Ammon's horn (tissue), 1 donor: ENCODE measurements at regions not wholly inside any gene's neighbourhood (a gene's known extent, or its start where the extent isn't known, plus 50 kb on each side); places are given as distances from the start of the nearest gene placed in this dataset.

Source experiments
- DNase-seq: peaks from one replicate; pipeline ENCODE4 v3.0.0-alpha.2; 2016; ENCODE audit warnings: low spot score

DNA sequence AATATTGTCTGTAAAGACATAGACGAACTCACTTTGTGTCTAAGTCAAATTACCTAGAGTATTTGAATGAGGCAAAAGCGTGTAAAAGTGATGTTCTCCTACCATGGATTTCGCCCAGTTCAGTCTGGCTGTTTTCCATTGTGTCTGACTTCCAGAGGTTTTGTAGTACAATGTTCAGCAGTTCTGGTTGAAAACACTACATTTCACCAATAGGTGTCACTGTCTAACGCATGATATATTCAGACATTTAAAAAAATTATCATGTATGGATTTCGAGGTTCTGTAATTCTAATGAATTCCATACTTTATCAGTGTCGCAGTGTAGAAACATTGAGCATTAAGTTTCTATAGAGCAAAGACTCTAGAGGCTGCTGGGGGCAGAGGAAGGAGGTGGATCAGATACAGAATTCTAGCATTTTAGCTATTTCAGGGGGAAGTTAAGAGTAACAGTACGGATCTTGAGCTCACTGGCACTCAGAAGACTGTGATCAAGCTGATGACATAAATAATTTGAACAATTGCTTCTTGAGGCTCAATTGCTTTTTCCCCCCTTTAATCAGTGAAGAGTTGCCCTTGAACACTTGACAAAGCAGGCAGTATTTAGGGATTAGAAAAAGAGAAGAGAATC is 196.9 kb upstream of the RHOBTB1 start:
- DNase-seq, result peak; percentile 86

DNA sequence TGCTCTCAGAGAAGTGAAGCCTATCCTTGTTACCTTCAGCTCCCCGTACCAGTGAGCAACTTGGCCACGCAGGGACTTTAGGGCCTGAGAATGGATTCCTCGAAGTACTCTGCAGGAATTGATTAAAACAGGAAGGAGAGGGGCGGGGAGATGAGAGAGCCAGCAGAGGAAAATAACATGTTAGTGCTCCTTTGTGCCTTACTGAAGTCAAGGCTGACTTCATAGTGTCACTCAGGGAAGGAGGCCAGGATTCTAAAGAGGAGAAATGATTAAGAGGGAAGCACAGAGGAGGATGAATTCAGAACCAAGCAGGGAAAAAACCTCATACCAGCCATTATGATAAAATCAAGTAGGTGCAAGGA is 195.6 kb upstream of the RHOBTB1 start:
- no peak for DNase-seq

DNA sequence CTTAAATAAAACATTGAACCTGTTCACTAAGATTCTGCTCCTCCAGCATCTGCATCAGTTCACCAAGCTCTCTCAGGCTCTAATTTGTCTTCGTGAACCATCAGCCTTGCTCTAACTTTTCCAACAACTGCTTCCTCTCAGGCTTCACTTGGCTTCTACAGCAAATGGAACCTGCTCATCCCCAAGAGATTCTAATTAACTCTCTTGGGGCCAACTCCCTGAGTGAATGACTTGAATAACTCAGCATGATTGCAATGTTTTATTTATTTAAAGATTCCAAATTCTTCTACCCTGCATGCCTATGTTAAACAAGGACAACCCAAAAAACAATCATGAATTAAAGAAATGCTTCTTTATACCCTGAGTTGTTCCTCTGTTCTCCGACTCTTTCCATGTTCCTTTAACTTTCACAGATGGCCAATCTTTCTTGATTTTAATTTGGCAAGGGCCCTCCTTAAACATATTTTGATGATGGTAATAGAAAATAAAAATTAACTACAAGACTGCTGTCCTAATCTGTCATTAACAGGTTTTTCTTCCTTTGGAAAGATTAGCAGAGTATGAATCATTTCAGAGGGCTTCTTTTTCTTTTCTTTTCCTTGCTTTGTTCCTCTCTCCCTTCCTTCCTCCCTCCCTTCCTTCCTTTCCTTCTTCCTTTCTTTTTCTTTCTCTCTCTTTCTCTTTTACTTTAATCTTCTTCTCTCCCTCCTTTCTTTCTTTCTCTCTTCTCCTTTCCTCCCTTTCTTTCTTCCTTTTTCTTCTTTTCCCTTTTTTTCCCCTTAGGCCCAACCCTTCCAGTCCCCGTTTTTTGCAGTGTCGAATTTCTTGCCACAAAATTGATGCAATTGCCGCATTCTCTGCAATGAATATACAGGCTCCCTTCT is 195.0 kb upstream of the RHOBTB1 start:
- DNase-seq, result no peak

DNA sequence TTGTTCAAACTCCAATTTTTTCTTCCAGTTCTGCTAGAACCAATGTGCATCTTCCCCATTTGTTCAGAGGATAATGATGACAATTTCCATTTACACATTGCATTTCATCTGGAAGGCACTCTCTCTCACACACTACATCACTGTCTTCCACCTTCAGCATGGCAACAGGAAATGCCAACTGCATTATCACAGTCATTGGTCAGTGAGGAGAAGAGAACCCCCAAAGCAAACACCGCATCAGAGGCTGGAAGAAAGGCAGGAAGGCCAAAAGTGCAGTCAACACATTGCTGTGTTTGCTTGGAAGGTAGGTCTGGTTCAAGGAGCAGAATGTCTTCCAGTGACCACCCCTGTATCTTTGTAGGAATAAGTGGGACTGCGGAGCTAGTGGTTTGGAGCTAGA is 192.2 kb upstream of the RHOBTB1 start:
- no peak for DNase-seq

DNA sequence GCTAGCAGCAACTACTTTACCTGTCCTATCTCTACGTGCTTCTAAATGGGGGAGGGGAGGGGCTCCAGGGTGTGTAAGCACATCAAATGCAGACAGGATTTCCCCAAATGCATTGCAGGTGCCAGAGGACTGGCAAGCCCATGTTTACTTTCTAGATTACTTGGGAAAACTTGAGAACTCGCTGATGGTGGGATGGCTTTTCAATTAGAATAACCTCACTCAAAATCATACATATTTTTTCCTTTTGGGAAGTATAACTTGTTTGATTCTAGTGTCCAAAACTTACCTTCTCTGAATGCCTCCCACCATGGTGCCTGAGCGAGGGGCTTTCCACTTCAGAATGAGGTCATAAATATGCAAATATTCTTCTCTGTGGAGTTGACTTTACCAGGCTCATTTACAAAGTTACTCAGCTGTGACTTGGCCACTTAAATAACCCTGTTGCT is 191.3 kb upstream of the RHOBTB1 start:
- no peak for DNase-seq

DNA sequence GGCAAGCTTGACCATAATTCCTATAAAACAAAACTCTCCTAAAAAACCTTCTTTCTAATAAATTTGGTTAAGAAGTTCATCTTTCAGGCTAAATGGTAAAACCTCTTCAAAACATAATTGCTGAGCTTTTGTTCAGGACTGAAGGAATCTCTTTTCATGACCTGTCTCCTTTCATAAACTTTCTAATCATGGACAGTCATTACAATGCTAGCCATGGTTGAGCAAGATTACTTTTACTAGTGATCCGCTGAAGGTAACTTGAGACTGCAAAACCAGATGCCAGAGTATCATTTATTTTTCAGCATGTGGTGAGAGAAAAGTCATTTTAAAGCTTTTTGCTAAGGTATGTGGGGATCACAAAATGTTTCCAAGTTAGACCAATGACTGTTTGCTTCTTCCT is 186.4 kb upstream of the RHOBTB1 start:
- DNase-seq, result no peak

DNA sequence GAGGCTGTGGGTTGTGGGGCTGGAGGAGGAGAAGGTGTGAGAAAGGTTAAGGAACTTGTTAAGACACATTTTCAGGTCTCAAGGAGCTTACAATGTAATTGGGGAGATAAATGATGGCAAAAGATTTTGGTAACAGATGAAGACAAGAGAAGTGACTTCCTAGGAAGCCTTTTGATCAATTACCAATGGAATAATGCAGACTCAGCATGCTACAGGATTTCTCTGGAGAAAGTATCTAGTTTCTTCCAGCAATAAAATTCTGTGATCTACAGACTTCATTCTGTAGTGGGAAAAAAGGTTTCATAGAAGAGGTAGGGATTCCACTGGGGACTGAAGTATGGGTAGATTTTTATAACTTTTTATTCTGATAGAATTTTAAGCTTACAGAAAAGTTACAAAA is 184.2 kb upstream of the RHOBTB1 start:
- DNase-seq, result no peak

DNA sequence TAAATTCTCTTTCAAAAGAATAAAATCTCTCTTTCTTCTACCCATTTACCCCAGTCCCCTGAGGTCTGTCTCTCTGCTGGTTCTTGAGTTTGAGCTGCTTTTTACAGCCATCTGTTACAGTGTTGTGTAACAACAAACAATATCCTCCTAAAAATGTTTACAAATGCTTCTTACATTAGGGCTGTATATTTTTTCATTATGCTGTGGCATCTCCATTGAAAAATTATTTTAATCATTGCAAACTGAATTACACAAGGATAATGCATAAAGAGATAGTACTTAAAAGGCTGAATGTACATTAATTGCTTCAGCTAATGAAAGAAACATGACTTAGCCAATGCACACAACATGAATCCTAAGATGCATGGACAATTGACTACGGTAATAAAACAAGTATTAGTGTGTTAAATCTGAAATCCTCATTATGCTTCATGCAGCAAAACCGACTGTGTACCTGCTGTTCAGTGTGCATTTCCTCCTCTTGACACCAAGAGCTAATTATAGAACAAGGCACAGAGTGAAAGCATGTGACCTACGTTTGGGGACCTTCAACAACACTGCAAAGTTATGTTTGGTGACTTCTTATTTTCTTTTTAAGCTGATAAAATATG is 181.7 kb upstream of the RHOBTB1 start:
- DNase-seq, result no peak

DNA sequence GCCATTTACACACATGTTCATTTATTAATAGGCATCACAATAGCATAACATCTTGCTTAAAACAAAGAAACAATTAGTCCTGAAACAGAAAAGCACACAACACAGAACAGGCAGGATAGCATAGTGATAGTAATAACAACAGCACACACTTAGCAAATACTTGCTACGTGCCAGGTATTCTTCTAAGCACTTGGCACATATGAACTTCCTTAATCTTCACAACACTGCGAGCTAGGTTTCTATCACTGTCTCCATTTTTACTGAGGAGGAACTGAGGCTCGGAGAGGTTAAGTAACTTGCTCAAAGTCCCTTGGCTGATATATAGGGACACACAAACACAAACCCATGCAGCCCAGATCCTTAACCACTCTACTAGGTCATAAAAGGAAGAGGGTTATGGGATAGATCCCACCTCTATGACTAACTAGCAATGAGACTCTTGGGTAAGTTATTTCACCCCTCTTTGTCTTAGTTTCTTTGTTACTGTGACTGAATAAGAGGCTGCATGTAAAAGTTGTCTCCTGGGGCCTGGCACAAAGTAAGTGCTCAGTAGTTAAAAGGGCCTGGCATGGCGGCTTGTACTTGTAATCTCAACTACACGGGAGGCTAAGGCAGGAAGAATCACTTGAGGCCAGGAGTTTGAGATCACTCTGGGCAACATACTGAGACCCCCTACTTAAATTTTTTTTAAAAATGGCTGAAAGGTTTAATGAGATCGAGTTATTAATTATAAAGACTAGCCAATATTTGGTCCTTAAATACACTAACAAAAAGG is 181.0 kb upstream of the RHOBTB1 start:
- DNase-seq, result no peak

DNA sequence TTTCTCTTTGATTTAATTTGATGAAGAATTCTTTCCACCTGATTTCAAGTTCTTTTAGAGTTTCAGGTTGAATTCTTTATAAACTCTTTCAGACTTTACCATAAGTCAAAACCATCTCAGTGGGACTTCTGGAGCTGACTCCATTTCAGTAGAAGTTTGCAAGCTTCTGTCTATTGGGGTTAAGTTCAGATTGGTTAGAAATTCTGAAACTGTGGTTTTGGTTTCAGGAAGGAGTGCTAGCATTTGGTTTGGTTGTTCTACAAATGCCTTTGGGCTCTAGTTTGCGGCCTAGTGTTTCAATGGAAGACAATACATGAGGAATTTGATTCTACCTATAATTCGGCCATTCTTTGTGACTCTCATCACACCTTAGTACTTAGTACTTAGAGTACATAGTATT is 176.8 kb upstream of the RHOBTB1 start:
- no peak for DNase-seq

DNA sequence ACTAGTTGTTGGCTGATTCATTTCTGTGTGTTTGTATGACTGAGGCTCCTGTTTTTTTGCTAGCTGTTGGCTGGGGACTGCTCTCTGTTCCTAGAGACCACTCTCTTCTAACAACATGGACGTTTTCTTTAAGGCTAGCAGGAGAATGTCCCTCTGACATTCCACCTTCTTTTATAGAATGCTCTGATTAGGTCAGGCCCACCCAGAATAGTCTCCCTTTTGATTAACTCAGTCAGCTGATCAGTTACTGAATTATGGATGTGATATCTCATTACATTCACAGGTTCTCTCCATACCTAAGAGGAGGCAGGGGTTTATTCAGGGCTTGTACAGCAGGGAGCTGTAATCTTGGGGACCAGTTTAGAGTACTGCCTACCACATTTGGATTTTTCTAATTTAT is 175.6 kb upstream of the RHOBTB1 start:
- no peak for DNase-seq

DNA sequence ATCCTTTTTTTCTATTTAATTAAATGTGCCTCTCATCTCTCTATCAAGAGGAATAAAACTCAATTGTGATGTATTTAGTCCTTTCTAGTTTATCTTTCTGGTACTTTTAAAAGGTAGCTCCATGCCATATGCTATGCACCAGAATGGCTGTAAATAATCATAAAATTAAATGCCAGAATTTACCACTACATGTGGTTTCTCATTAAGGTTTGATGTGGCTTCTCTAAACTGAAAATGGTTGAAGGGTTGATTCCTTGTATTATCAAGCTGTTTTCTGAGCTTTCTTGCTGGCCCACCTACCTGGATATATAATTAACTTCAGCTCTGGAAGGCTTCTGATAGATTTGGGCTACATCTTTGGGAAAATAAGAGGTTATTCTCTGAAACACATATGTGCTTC is 171.9 kb upstream of the RHOBTB1 start:
- no peak for DNase-seq

DNA sequence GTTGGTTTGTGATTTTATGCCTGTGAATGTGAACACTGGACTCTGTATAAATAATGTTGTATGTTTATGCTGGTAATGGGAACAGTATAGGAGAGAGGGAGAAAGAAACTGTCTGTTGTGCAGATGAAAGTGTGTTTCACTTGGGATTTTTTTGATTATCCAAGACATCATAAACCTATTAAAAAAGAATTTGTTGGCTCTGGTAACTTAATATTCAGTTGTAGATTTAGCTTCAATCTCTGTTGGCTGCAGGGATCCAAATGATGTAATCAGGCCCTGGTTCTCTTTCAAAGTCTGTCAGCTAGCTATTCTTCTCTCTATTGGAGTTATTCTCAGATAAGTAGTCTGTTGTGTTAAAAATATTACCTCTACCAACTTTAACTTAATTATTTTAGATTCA is 168.8 kb upstream of the RHOBTB1 start:
- DNase-seq, result no peak

DNA sequence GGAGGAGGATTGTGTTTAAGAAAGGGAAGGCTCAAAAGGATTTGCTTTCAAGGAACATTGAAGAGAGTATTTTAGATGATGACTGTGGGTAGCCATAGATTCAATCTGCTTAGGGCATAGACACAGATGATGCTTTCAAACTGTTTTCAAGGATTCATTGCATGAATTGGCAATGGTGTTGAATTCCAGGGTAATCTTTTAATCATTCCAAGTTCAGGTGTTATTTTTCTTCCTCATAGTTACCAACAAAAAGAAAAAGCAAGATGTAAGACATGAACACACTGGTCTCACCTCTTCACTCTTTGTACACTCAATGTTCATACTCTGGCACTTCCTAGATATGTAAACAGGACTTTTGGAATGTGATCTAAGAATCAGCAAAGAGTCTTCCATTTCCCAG is 167.0 kb upstream of the RHOBTB1 start:
- no peak for DNase-seq

DNA sequence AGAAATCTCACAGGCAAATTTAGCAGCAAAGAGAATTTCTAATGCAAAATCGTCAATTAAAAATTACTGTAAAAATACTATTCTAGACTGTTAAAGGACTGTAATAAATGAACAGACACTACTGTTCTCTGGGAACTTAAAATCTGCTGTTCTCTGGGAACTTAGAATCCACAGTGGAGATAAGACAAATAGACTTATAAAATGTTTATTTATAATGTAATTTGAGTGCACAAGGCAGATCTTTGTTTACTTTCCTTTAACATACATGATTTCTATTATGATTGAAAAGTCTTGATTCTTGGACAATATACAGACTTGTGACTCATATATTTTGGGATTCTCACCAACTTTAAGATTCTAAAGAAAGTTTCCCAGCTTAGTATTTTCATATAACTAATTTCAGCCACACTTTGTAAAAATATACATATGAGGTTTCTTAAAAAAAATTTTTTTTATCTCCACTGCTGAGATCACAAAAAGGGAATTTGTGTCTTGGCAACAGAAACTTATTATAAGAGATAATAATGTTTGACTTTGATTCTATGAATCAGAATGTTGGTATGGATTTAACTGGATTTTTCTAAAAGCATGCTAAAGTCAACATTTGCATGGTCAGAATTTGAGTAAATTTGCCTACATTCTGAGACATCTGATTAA is 166.3 kb upstream of the RHOBTB1 start:
- no peak for DNase-seq

DNA sequence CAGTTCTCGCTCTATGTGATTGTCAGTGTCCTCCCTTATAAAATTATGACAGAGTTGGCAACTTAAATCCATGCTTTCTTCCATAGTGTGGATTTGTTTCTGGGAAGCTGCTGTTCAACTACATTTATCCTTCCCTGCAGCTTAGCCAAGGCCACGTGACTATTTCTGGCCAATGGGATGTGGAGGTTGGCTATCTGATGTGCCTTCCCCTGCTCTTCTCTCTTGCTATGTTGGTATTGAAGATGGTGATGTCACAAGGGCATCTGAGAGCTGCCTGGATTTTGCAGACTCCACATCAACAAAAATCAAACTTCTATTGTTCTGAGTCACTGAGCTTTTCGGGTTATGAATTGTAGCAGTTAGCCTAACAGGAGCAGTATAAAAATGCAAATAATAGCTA is 164.9 kb upstream of the RHOBTB1 start:
- peak; percentile 5 for DNase-seq

DNA sequence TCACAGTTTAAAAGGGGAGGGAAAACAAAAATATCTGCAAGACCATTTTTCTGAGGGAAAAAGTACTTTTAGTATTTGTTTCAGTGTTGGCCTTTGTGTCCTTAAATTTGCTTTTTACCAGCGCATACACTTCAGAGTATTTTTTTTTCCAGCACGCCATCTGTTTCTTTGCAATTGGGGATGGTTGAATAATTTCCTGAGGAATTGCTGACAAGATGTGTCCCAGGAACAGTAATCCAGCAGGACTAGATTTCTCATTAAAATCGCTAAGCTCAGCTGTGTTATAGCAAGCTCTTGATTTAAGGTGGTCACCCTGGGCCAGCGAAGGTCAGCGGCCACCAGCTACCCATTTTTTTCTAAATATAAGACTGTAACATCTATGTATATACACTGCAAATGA is 156.9 kb upstream of the RHOBTB1 start:
- no peak for DNase-seq

DNA sequence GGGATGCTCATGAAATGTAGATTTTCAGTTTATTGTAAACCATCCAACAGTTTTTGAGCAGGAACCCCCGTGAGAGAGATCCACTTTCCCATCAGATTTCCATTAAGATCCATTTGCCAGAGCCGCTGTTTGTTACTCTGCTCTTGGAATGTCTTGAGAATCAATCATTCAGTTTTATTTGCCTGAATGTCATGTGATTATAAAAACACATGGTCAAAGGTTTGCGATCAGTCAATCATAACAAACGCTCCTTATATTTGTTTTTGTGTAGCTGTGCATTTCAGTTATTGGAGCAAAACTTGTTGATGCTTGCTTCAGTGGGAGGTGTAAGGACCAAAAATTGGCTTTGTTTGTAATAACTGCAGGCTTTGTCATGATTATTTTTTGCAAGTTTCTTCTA is 155.8 kb upstream of the RHOBTB1 start:
- DNase-seq, result no peak

DNA sequence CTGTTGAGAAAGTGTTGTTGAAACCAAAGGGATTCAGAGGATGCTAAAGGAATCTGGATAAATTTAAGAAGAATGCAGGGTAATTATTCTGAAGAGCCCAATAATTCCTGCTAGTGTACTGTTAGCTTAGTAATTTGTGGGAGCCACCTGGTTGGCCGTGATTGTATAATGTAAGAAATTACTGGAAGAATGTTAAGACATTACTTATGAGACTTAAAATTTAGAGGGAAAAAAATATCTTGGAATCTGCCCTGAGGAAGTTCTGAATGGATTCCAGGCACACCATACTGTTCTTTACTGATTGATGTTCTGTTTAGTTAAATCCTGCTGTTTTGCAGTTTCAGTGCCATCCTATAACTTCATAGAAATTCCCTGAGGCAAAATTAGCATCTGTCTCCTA is 155.0 kb upstream of the RHOBTB1 start:
- no peak for DNase-seq

DNA sequence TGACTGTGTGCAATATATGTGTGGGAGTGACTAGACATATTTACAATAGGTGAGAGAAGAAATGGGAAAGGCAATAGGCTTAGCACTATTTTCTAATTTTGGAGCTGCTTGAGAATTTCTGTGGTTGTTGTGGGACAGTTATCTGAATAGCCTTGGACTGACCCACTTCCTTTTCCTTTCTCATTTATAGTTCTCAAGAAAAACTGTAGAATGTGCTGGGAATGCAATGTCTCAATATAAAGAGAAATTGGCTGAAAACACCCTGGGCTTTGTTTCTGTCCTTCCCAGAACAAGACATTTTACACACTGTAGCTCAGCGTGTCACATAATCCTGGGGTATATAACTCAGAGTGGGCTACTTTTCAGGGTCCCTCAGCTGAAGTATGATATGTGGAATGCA is 153.0 kb upstream of the RHOBTB1 start:
- no peak for DNase-seq

DNA sequence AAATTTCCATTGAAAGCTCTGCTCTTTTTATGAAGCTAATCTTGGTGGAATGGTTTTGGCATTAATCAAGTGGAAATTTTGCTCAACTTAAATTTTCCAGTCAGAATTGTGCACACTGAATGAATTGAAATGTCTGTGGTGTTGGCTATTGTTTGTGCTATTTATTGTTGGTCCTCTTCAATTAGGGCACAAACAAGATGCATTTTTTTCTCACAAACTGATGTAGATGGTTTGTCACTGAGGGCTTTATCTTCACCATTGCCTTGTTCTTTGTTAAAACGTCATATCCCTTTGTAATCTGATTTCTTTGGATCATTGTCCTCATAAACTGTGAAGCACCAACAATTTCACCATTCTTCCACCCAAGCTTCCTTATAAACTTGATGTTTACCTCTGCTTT is 152.1 kb upstream of the RHOBTB1 start:
- DNase-seq, result peak; percentile 75

DNA sequence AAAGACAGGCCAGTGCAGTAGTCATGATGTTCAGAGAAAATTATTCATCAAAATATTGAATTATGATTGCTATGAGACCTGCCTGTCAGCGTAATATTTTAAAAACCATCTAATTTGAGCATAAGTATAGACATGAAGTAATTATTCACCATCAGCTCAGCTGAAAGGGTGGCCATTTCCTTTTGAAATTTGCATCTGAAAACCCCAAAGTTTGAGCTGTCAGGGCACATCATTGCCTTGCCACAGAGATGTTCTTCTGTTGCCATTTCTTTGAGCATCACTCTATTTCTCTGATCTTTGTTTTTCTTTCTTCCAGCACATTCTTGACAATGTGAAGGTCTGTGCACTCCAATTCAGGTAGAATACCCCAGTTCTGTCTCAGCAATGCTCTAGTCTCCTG is 147.5 kb upstream of the RHOBTB1 start:
- DNase-seq, result no peak
